ENCODE measurements at regions not wholly inside any gene's neighbourhood (a gene's known extent, or its start where the extent isn't known, plus 50 kb on each side); places are given as distances from the start of the nearest gene placed in this dataset.

DNA sequence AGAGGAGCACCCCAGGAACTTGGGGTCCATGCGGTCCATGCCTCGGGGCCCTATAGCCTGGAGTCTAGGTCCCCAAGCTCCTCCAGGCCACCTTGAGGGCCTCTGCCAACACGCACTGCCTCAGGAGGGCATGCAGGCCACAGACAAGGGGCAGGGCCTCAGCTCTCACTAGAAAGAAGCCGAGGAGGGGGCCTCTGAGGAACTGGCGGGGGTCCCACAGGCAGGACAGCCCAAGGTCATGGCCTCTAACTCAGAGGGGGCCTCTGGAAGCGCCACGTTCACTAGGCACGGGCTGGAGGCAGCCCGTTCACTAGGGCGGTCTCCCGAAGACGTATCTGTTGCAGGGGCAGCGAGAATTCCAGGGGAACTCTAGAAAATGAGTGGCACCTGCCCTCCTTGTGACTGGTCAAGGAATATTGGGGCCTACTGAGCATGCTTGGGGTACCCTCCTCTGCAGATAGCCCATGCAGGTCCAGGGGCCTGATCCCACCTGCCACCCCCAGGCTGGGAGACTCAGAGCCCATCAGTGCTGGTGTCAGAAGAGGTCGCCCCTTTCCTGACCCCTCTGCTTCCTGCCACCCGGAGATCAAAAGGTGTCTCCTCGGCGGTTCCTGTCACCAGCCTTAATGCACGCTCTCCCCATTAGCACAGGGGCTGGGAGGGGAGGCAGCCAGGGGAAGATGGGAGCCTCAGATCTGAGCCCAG is 86.7 kb upstream of the RET start:
- H3K27me3 ChIP-seq = no peaks in the 10 kb centered on the region
- no peak for TF ChIP-seq CTCF (IDR thresholded peaks at IDR 0.05)
- WGBS, 2 donors = 73 to 75% methylated on average over 18 of the region's 18 CpGs
- H3K4me1 ChIP-seq = no peaks in the 10 kb centered on the region
- H3K27ac ChIP-seq = no peak overlapping the region
- DNase-seq = no peak
- H3K36me3 ChIP-seq = no peaks in the 10 kb centered on the region
- intact Hi-C loops (cut with DNase I) = no loop called here
- H3K4me3 ChIP-seq = no peak overlapping the region
- ATAC-seq = no peak
- H3K9me3 ChIP-seq = no peaks in the 10 kb centered on the region

DNA sequence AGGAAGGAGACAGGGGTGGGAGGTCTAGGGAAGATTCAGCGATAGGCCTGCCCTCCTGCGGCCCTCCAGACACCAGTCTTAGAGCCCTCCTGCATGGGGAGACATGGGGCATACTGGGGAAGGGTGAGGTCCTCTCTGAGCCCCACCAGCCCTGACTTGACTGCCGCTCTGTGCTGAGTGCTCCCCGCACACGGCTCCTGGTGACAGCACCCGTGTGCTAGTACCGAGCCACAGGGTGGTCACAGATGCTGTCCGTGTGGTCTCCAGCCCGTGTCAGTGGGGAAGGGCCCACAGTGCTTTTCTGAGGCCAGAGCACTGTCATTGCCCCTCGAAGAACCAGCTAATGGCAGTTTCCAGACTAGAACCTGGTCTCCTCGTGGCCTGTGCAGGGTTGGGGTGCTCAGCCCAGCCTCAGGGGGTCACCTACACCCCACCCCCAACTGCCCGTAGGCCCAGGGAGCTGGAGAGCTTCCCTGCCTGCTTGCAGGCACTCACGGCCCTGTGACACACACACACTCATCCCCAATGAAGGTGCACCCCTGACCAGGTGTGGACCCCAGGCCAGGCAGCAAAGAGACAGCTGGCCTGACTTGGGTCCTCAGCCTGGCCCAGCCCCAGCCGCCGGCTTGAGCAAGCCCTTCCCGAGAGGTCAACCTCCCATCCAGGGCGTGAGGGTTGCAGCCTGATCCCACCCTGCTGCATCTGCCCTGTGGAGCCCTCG is 86.0 kb upstream of the RET start:
- H3K4me3 ChIP-seq = no peak overlapping the region
- DNase-seq (no peak), ATAC-seq (no peak)
- WGBS, 2 donors = 84 to 88% methylated on average over 18 of the region's 18 CpGs
- H3K27ac ChIP-seq = no peak overlapping the region
- no peaks in the 10 kb centered on the region for H3K9me3 ChIP-seq
- intact Hi-C loops (cut with DNase I) = no loop called here
- TF ChIP-seq CTCF (IDR thresholded peaks at IDR 0.05) = no peak
- H3K4me1 ChIP-seq = no peaks in the 10 kb centered on the region
- H3K27me3 ChIP-seq = no peaks in the 10 kb centered on the region
- H3K36me3 ChIP-seq = no peaks in the 10 kb centered on the region

GRCh38 chr10:42991442-42992098 is 85.3 kb upstream of the RET start:
- H3K4me1 ChIP-seq = no peaks in the 10 kb centered on the region
- H3K9me3 ChIP-seq = no peaks in the 10 kb centered on the region
- no peak for ATAC-seq
- H3K27me3 ChIP-seq = no peaks in the 10 kb centered on the region
- WGBS, 2 donors = 87 to 91% methylated on average over 10 of the region's 10 CpGs
- no peak for DNase-seq
- H3K4me3 ChIP-seq = no peak overlapping the region
- no peaks in the 10 kb centered on the region for H3K36me3 ChIP-seq
- H3K27ac ChIP-seq = no peak overlapping the region
- intact Hi-C loops (cut with DNase I) = no loop called here
- no peak for TF ChIP-seq CTCF (IDR thresholded peaks at IDR 0.05)

DNA sequence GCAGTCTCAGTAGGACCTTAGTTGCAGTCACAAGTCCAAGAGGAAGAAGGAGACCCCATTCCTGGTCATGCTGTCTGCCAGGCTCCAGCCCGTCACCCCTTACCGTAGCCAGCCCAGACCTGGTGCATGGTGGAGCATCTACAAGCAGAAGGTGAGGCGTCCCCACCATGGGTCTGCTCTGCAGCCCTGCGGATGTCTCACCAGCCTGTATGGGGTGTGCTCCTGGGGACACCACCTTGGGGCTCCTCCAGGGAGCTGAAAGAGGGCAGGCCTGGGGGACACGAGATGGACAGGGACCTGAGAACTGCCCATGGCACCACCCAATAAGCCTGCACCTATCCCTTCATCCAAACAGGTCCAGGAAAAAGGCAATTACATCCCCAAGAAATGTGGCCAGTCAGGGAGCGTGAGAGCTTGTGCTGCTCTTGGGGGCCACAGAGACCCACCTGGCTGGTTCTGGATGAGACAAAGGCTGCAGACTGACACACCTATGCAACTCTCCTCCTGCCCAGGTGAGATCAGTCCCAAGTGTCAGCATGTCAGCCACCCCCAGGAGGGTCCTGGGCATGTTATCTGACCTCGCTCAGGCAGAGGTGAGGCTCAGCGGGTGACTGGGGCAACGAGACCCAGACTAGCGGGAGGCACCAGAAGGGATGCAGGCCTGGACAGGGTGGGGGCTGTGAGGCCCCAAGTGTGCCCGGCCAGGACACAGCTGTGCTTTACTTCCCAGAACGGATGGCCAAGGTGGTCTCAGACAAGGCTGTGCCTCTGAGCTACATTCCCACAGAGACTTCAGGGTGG is 84.5 kb upstream of the RET start:
- no peak for TF ChIP-seq CTCF (IDR thresholded peaks at IDR 0.05)
- no peak for DNase-seq

More for the DNA sequence above, 84.5 kb upstream of the RET start:
- H3K4me1 ChIP-seq = no peaks in the 10 kb centered on the region
- WGBS, 2 donors = 87 to 88% methylated on average over 12 of the region's 12 CpGs
- no peaks in the 10 kb centered on the region for H3K9me3 ChIP-seq
- H3K36me3 ChIP-seq = no peaks in the 10 kb centered on the region
- ATAC-seq = no peak
- H3K27ac ChIP-seq = no peak overlapping the region
- intact Hi-C loops (cut with DNase I) = no loop called here
- no peaks in the 10 kb centered on the region for H3K27me3 ChIP-seq
- H3K4me3 ChIP-seq = no peak overlapping the region
